Naive thymus-derived CD8-positive, alpha-beta T cell (primary cell): ENCODE measurements at regions not wholly inside any gene's neighbourhood (a gene's known extent, or its start where the extent isn't known, plus 50 kb on each side); places are given as distances from the start of the nearest gene placed in this dataset.
"Not testable (repeated sequence)": the region's sequence is repeated elsewhere in the genome, so short reads cannot be mapped to it uniquely, and the experiment has no call there.

Experiments used
- ATAC-seq, 2 donors: fragments of 150-1000 bp; cut with Tn5 transposase in 1 of 2; sonication (Bioruptor Pico), chemical (Tn5 transposase) in 1 of 2; 1 replicate in 1 of 2; 2 replicates in 1 of 2; pipeline ENCODE4 v1.10.0; 2021; ENCODE audit warnings: mild to moderate bottlenecking in 2 of 2, moderate library complexity in 2 of 2
- POLR2A ChIA-PET: fragments of 350-600 bp; sonication (Branson Sonifier 250); formaldehyde crosslinking; loops from one replicate; lab custom pipeline; 2021; ENCODE audit warnings: antibody characterized with exemption; lab: Charles Lee
- DNase-seq, 10 donors: peaks; one replicate each; pipeline versions ENCODE4 v3.0.0 to v3.0.0-alpha.2; 2020 to 2022
- H3K27ac Mint-ChIP-seq, 10 donors: one replicate each; pipeline ENCODE4 v1.8.0; 2020 to 2022; ENCODE audit warnings: mild to moderate bottlenecking in 10 of 10, mixed read lengths in 10 of 10, moderate library complexity in 4 of 10, inconsistent platforms in 1 of 10
- H3K27me3 Mint-ChIP-seq, 5 donors: one replicate each; pipeline ENCODE4 v1.8.0; 2021 to 2022; ENCODE audit warnings: mixed read lengths in 5 of 5
- H3K36me3 Mint-ChIP-seq, 3 donors: one replicate each; pipeline ENCODE4 v1.8.0; 2020 to 2022; ENCODE audit warnings: mixed read lengths in 3 of 3, mild to moderate bottlenecking in 2 of 3, inconsistent platforms in 1 of 3
- H3K4me1 Mint-ChIP-seq, 4 donors: one replicate each; pipeline ENCODE4 v1.8.0; 2021 to 2022; ENCODE audit warnings: mixed read lengths in 4 of 4
- H3K4me3 Mint-ChIP-seq, 10 donors: one replicate each; pipeline ENCODE4 v1.8.0; 2020 to 2022; ENCODE audit warnings: mild to moderate bottlenecking in 10 of 10, mixed read lengths in 10 of 10, moderate library complexity in 6 of 10, inconsistent platforms in 1 of 10
- H3K9me3 Mint-ChIP-seq, 9 donors: one replicate each; pipeline ENCODE4 v1.8.0; 2020 to 2022; ENCODE audit warnings: mixed read lengths in 9 of 9, mild to moderate bottlenecking in 3 of 9, inconsistent platforms in 1 of 9, moderate library complexity in 1 of 9

GRCh38 chr3:34421762-34422161 lies 623.3 kb downstream of the PDCD6IP start:
- no peaks in the 10 kb centered on the region for H3K4me1 Mint-ChIP-seq
- H3K4me3 Mint-ChIP-seq: no peak overlapping the region
- POLR2A ChIA-PET: no interaction called here
- DNase-seq (no peak), ATAC-seq (no peak)
- no peaks in the 10 kb centered on the region for H3K36me3 Mint-ChIP-seq
- peaks cover 0 to 10% (median 3%) of the 10 kb centered on the region in 5 donors for H3K27me3 Mint-ChIP-seq
- H3K27ac Mint-ChIP-seq: no peak overlapping the region
- H3K9me3 Mint-ChIP-seq: peaks cover 0 to 20% (median 5%) of the 10 kb centered on the region in 9 donors

- DNase-seq (no peak), ATAC-seq (no peak)
- Mint-ChIP-seq H3K9me3 (peaks cover 0 to 16% (median 11%) of the 10 kb centered on the region in 9 donors), H3K4me3 (no peak overlapping the region), H3K27ac (no peak overlapping the region), H3K36me3 (no peaks in the 10 kb centered on the region), H3K4me1 (no peaks in the 10 kb centered on the region), H3K27me3 (no peaks in the 10 kb centered on the region)
- POLR2A ChIA-PET: no interaction called here
Measured at GRCh38 chr3:34439796-34440195, 641.4 kb downstream of the PDCD6IP start.

GRCh38 chr3:34444137-34444536 lies 645.7 kb downstream of the PDCD6IP start:
- POLR2A ChIA-PET: no interaction called here
- no peak for ATAC-seq

GRCh38 chr3:34449305-34449704 lies 650.9 kb downstream of the PDCD6IP start:
- no peaks in the 10 kb centered on the region for H3K27me3 Mint-ChIP-seq
- ATAC-seq (no peak), DNase-seq (no peak)
- H3K4me3 Mint-ChIP-seq: no peak overlapping the region
- peaks cover 0 to 7% (median 0%) of the 10 kb centered on the region in 3 donors for H3K36me3 Mint-ChIP-seq
- H3K27ac Mint-ChIP-seq: no peak overlapping the region
- no peaks in the 10 kb centered on the region for H3K4me1 Mint-ChIP-seq
- H3K9me3 Mint-ChIP-seq: peaks cover 8 to 51% (median 35%) of the 10 kb centered on the region in 9 donors
- POLR2A ChIA-PET: no interaction called here

More at GRCh38 chr3:34444137-34444536, 645.7 kb downstream of the PDCD6IP start:
- Mint-ChIP-seq H3K9me3 (peaks cover 12 to 58% (median 32%) of the 10 kb centered on the region in 9 donors), H3K27ac (no peak overlapping the region), H3K36me3 (peaks cover 0 to 3% (median 0%) of the 10 kb centered on the region in 3 donors), H3K4me3 (no peak overlapping the region), H3K27me3 (no peaks in the 10 kb centered on the region), H3K4me1 (no peaks in the 10 kb centered on the region)
- DNase-seq: no peak

GRCh38 chr3:34463414-34463813 lies 665.0 kb downstream of the PDCD6IP start:
- Mint-ChIP-seq H3K4me3 (no peak overlapping the region), H3K9me3 (peaks cover 9 to 26% (median 18%) of the 10 kb centered on the region in 9 donors), H3K27ac (no peak overlapping the region), H3K27me3 (no peaks in the 10 kb centered on the region), H3K4me1 (no peaks in the 10 kb centered on the region), H3K36me3 (peaks cover 0 to 24% (median 3%) of the 10 kb centered on the region in 3 donors)
- POLR2A ChIA-PET: no interaction called here
- no peak for DNase-seq
- no peak for ATAC-seq

GRCh38 chr3:34464646-34465045 lies 666.2 kb downstream of the PDCD6IP start:
- ATAC-seq (no peak), DNase-seq (no peak)
- POLR2A ChIA-PET: no interaction called here
- Mint-ChIP-seq H3K4me3 (no peak overlapping the region), H3K27ac (no peak overlapping the region), H3K36me3 (peaks cover 0 to 11% (median 0%) of the 10 kb centered on the region in 3 donors), H3K4me1 (no peaks in the 10 kb centered on the region), H3K9me3 (peaks cover 3 to 22% (median 13%) of the 10 kb centered on the region in 9 donors), H3K27me3 (no peaks in the 10 kb centered on the region)

GRCh38 chr3:34475851-34476250 lies 677.4 kb downstream of the PDCD6IP start:
- DNase-seq (no peak), ATAC-seq (no peak)
- Mint-ChIP-seq H3K36me3 (peaks cover 0 to 2% (median 0%) of the 10 kb centered on the region in 3 donors), H3K4me3 (no peak overlapping the region), H3K4me1 (no peaks in the 10 kb centered on the region), H3K27ac (no peak overlapping the region), H3K27me3 (peaks cover 0 to 1% (median 0%) of the 10 kb centered on the region in 5 donors), H3K9me3 (peaks cover 0 to 9% (median 2%) of the 10 kb centered on the region in 9 donors)
- POLR2A ChIA-PET: no interaction called here

- POLR2A ChIA-PET: no interaction called here
- Mint-ChIP-seq H3K4me3 (peak overlapping the region; percentile 62 to 86 (median 77)), H3K9me3 (peaks cover 0 to 6% (median 0%) of the 10 kb centered on the region in 9 donors), H3K36me3 (no peaks in the 10 kb centered on the region), H3K4me1 (peaks cover 0 to 20% (median 15%) of the 10 kb centered on the region in 4 donors), H3K27me3 (no peaks in the 10 kb centered on the region), H3K27ac (peak overlapping the region in 5 of 10 donors; percentile 12 to 84 (median 38))
- no peak for DNase-seq
- ATAC-seq: no peak
Measured at GRCh38 chr3:34483311-34483887, 685.0 kb downstream of the PDCD6IP start.

GRCh38 chr3:34504366-34504765 lies 705.9 kb downstream of the PDCD6IP start:
- H3K36me3 Mint-ChIP-seq: no peaks in the 10 kb centered on the region
- POLR2A ChIA-PET: no interaction called here
- H3K27me3 Mint-ChIP-seq: peaks cover 0 to 7% (median 2%) of the 10 kb centered on the region in 5 donors
- ATAC-seq (no peak), DNase-seq (no peak)
- H3K9me3 Mint-ChIP-seq: peaks cover 0 to 12% (median 0%) of the 10 kb centered on the region in 9 donors
- H3K4me3 Mint-ChIP-seq: no peak overlapping the region
- no peaks in the 10 kb centered on the region for H3K4me1 Mint-ChIP-seq
- no peak overlapping the region for H3K27ac Mint-ChIP-seq

- H3K9me3 Mint-ChIP-seq: peaks cover 0 to 12% (median 0%) of the 10 kb centered on the region in 9 donors
- DNase-seq: no peak
- no peak overlapping the region for H3K27ac Mint-ChIP-seq
- H3K4me1 Mint-ChIP-seq: no peaks in the 10 kb centered on the region
- POLR2A ChIA-PET: no interaction called here
- no peak for ATAC-seq
- H3K4me3 Mint-ChIP-seq: no peak overlapping the region
- no peaks in the 10 kb centered on the region for H3K36me3 Mint-ChIP-seq
- H3K27me3 Mint-ChIP-seq: peaks cover 0 to 7% (median 2%) of the 10 kb centered on the region in 5 donors
Measured at GRCh38 chr3:34504775-34505174, 706.3 kb downstream of the PDCD6IP start.

- peaks cover 0 to 7% (median 2%) of the 10 kb centered on the region in 5 donors for H3K27me3 Mint-ChIP-seq
- H3K27ac Mint-ChIP-seq: no peak overlapping the region
- no peaks in the 10 kb centered on the region for H3K36me3 Mint-ChIP-seq
- ATAC-seq (no peak), DNase-seq (no peak)
- peaks cover 0 to 14% (median 0%) of the 10 kb centered on the region in 9 donors for H3K9me3 Mint-ChIP-seq
- POLR2A ChIA-PET: no interaction called here
- no peaks in the 10 kb centered on the region for H3K4me1 Mint-ChIP-seq
- no peak overlapping the region for H3K4me3 Mint-ChIP-seq
Measured at GRCh38 chr3:34508732-34509131, 710.3 kb downstream of the PDCD6IP start.

- no peak for DNase-seq
- Mint-ChIP-seq H3K36me3 (no peaks in the 10 kb centered on the region), H3K27ac (no peak overlapping the region), H3K4me1 (no peaks in the 10 kb centered on the region), H3K27me3 (peaks cover 0 to 11% (median 2%) of the 10 kb centered on the region in 5 donors), H3K9me3 (peaks cover 0 to 16% (median 0%) of the 10 kb centered on the region in 9 donors), H3K4me3 (no peak overlapping the region)
- POLR2A ChIA-PET: no interaction called here
- ATAC-seq: no peak
Measured at GRCh38 chr3:34511891-34512290, 713.5 kb downstream of the PDCD6IP start.

GRCh38 chr3:34519008-34519407 lies 720.6 kb downstream of the PDCD6IP start:
- Mint-ChIP-seq H3K9me3 (peaks cover 0 to 16% (median 4%) of the 10 kb centered on the region in 9 donors), H3K27me3 (peaks cover 0 to 12% (median 2%) of the 10 kb centered on the region in 5 donors)
- H3K36me3 Mint-ChIP-seq, POLR2A ChIA-PET, H3K27ac Mint-ChIP-seq, DNase-seq, H3K4me1 Mint-ChIP-seq, H3K4me3 Mint-ChIP-seq, ATAC-seq: not testable (repeated sequence)

GRCh38 chr3:34531156-34531555 lies 732.7 kb downstream of the PDCD6IP start:
- Mint-ChIP-seq H3K4me3 (no peak overlapping the region), H3K4me1 (no peaks in the 10 kb centered on the region), H3K27me3 (peaks cover 0 to 4% (median 0%) of the 10 kb centered on the region in 5 donors), H3K36me3 (no peaks in the 10 kb centered on the region), H3K9me3 (peaks cover 0 to 4% (median 0%) of the 10 kb centered on the region in 9 donors), H3K27ac (no peak overlapping the region)
- DNase-seq (no peak), ATAC-seq (no peak)
- POLR2A ChIA-PET: no interaction called here
